ENCODE measurements at regions not wholly inside any gene's neighbourhood (a gene's known extent, or its start where the extent isn't known, plus 50 kb on each side); places are given as distances from the start of the nearest gene placed in this dataset.
"Not testable (repeated sequence)": the region's sequence is repeated elsewhere in the genome, so short reads cannot be mapped to it uniquely, and the experiment has no call there.

DNA sequence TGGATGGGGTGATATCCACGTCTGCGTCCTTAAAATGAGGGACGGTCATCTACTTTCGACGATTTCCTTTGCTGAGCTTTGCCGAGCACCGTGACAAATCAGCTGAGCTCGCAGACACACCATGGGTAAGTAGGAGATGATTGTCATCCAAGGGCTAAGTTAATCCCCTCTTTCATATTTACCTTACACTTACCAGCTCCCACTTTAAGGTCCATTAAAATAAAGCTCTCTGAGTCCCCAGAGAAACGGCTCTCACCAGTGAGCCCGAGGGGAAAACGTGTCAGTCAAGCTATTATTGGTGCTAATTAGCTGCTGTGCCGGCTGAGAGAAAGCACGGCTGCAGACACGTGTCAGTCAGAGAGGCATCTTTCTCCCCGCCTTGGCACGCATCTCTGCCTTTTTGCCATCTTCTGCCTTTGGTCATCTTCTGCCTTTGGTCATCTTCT is 72.2 kb downstream of the CRLF2 start:
- no peak for DNase-seq (ENCODE audit: low read depth in 1 of 2, low spot score in 1 of 2)

DNA sequence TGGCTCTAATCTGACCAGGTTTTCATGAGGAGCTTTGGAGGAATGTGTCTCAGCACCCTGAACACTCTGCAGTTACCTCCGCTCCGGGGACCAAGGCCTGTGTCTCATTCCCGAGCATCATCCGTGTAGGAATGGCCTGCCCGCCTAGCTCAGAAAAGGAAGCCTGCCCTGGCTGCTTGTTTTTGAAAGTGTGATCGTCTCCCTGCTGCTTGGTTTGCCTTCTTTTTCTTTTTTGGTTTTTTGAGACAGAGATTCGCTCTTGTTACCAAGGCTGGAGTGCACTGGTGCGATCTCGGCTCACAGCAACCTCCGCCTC is 73.3 kb downstream of the CRLF2 start:
- no peak for DNase-seq (ENCODE audit: low read depth in 1 of 2, low spot score in 1 of 2)

DNA sequence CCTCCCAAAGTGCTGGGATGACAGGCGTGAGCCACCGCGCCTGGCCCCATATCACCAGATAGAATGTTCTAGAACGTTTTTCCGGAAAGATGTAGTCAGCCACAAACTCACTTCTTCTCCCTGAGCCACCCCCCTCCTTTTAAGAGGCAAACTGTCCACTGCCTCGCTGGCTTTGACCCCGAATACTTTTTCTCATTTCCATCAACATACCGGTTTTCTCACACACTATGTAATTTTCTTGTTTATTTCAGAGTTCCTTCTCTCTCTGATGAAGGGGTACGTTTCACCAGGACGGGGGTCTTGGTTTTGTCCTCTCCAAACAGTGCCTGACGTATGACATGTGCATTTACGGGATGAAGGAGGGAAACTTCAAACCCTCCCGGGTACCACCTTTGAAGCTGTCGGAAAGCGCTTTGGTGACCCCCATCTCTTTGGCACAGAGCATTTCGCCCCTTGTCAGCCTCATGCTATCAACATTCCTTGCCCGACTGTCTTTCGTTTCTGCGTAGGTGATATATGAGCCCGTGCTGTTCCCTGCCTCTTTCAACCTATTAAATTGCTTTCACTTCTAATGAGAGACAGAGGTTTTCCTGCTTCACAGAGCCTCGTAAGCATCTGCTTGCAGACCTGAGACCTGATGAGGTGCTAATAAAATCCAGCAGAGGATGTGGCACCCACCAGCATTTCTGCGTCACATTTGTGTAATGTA is 73.8 kb downstream of the CRLF2 start:
- DNase-seq (ENCODE audit: low read depth in 1 of 2, low spot score in 1 of 2), result no peak

DNA sequence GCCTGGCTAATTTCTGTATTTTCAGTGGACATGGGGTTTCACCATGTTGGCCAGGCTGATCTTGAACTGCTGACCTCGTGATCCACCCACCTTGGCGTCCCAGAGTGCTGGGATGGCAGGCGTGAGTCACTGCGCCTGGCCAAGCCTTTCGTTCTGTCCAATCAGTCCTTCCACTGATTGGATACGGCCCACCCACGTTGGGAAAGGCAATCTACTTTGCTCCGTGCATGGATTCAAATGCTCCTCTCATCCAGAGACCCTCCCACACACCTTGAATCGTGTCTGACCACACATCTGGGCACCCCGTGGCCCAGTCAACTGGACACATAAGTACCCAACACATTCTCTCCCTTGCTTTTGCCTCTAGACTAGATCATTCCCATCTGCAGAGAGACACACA is 74.9 kb downstream of the CRLF2 start:
- DNase-seq (ENCODE audit: low read depth in 1 of 2, low spot score in 1 of 2), result no peak

DNA sequence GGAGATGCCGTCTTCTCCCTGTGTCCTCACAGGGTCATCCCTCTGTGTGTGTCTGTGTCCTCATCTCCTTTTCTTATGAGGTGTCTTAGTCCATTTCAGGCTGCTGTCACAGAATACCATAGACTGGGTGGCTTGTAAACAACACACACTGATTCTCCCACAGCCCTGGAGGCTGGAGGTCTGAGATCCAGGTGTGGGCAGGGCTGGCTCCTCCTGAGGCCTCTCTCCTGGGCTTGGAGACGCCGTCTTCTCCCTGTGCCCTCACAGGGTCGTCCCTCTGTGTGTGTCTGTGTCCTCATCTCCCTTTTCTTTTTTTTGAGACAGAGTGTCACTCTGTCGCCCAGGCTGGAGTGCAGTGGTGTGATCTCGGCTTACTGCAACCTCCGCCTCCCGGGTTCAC is 75.9 kb downstream of the CRLF2 start:
- not testable (repeated sequence) for DNase-seq (ENCODE audit: low read depth in 1 of 2, low spot score in 1 of 2)

DNA sequence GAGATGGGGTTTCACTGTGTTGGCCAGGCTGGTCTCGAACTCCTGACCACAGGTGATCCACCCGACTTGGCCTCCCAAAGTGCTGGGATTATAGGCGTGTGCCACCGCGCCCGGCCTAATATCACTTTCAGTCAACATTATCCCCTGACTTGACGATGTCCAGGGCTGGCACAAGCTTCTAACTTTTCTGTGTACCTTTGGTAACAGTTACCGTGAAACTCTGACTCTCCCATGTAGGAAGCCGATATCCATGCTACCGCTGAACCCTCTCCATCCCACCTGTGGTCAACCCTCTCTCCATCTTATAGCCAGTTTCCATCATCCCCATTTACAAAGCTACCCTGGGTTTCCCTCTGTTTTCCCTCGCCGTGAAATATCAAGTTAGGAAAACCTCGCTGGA is 77.5 kb downstream of the CRLF2 start:
- DNase-seq (ENCODE audit: low read depth in 1 of 2, low spot score in 1 of 2), result no peak

DNA sequence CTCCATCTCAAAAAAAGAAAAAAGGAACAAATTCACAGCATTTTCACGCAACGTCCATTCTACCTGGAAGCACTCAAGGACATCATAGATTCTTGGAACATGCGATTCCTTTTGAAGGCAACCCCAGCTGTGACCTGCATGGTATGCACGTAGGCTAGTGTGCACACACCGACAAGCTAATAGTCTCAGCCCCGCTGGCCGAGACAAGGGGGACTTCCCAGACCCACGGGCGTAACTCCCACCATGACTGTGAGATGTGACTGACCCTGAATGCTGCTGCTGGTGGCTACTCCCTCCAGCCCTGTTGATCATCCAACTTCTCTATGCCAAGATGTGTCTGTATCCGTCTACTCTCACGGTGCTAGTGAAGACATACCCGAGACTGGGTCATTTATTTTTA is 78.3 kb downstream of the CRLF2 start:
- DNase-seq (ENCODE audit: low read depth in 1 of 2, low spot score in 1 of 2), result no peak

DNA sequence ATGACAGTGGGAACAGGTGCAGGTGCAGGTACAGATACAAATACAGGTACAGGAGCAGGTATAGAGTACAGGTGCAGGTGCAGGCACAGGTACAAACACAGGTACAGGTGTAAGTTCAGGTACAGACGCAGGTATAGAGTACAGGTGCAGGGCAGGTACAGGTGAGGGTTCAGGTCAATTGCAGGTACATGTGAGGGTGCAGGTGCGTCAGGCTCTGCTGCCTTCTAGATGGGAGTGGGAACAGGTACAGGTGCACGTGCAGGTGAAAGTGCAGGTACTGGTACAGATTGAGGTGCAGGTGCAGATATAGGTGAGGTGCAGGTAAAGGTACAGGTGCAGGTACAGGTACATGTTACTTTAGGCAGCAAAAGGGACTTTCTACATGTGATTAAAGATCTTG is 85.7 kb downstream of the CRLF2 start:
- no peak for DNase-seq (ENCODE audit: low read depth in 1 of 2, low spot score in 1 of 2)

DNA sequence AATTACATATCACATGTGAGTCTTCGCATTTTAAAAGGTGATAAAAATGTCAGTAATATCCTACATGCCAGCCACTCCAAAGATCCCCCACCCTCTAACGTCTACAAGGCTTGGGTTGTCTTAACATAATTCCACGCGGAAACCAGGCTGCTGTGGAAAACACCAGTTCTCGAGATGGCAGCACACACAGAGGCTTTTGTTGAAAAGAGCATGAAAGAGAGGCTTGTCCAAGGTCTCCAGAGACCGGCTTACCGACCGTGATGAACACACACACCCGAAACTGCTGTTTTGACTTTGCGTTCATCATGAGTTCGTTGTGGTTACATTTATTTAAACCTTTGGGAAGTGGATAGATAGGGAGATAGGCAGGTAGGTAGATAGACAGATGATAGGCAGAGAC is 87.9 kb downstream of the CRLF2 start:
- no peak for DNase-seq (ENCODE audit: low read depth in 1 of 2, low spot score in 1 of 2)

DNA sequence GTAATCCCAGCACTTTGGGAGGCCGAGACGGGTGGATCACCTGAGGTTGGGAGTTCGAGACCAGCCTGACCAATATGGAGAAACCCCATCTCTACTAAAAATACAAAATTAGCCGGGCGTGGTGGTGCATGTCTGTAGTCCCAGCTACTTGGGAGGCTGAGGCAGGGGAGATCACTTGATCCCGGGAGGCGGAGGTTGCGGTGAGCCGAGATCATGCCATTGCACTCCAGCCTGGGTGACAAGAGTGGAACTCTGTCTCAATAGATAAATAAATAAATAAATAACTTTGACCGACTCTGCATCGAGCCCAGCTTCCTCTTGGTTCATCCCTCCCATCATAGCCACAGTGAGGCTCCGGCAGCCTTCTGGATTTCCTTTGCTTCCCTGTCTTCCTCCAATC is 89.6 kb downstream of the CRLF2 start:
- not testable (repeated sequence) for DNase-seq (ENCODE audit: low read depth in 1 of 2, low spot score in 1 of 2)

DNA sequence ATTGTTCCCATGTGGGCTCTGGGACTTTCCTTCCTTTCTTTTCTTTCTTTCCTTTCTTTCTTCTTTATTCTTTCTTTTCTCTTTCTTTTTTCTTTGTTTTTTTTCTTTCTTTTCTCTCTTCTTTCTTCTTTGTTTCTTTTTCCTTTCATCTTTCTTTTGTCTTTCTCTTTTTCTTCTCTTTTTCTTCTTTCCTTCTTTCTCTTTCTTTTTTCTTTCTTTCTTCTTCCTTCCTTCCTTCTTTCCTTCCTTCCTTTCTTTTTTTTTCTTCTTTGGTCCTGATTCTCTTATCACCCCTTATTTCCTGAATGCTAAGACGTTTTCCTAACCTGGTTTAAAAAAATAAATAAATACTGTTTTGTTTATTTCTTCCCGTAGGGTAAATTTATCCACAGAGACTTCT is 93.2 kb downstream of the CRLF2 start:
- DNase-seq (ENCODE audit: low read depth in 1 of 2, low spot score in 1 of 2), result no peak

DNA sequence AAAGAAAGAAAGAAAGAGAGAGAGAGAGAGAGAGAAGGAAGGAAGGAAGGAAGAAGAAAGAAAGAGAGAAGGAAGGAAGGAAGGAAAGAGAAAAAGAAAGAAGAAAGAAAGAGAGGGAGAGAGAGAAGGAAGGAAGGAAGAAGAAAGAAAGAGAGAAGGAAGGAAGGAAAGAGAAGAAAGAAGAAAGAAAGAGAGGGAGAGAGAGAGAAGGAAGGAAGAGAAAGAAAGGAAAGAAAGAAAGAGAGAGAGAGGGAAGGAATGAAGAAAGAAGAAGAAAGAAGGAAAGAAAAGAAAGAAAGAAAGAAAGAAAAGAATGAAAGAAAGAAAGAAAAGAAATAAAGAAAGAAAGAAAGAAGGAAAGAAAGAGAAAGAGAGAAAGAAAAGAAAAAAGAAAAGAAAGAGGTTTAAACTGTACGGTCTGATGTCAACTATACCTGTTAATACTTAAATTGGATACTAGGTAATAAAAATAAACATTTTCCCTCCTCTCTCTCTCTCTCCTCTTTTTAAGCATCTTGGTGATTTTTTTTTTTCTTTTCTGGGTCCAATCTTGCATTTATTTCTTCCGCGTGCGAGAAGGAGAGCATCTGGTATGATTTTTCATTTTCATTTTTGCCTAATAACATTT is 93.8 kb downstream of the CRLF2 start:
- no peak for DNase-seq (ENCODE audit: low read depth in 1 of 2, low spot score in 1 of 2)

DNA sequence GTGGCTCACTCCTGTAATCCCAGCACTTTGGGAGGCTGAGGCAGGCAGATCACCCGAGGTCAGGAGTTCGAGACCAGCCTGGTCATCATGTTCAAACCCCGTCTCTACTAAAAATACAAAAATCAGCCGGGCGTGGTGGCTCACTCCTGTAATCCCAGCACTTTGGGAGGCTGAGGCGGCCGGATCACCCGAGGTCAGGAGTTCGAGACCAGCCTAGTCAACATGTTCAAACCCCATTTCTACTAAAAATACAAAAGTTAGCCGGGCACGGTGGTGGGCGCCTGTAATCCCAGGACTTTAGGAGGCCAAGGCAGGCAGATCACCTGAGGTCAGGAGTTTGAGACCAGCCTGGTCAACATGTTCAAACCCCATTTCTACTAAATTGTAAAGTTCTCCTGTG is 97.0 kb downstream of the CRLF2 start:
- DNase-seq (ENCODE audit: low read depth in 1 of 2, low spot score in 1 of 2), result not testable (repeated sequence)

DNA sequence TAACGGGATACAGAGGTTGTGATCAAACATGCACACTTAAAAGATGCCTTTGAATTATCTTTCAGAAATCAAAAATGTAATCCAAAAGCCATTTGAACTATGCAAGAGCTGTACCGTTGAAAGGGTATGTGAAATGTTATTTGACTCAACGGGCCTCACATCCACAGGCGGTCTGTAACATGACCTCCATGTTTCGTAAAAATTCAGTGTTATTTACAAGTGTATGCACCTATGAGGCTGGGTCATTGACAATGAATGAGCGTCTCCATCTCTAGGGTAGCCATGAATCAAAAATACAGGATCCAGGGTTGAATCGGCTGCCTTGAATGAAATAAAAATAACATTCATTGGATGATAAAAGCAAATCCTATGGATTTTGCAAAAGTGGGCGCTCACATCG is 100.1 kb downstream of the CRLF2 start:
- DNase-seq (ENCODE audit: low read depth in 1 of 2, low spot score in 1 of 2), result no peak

DNA sequence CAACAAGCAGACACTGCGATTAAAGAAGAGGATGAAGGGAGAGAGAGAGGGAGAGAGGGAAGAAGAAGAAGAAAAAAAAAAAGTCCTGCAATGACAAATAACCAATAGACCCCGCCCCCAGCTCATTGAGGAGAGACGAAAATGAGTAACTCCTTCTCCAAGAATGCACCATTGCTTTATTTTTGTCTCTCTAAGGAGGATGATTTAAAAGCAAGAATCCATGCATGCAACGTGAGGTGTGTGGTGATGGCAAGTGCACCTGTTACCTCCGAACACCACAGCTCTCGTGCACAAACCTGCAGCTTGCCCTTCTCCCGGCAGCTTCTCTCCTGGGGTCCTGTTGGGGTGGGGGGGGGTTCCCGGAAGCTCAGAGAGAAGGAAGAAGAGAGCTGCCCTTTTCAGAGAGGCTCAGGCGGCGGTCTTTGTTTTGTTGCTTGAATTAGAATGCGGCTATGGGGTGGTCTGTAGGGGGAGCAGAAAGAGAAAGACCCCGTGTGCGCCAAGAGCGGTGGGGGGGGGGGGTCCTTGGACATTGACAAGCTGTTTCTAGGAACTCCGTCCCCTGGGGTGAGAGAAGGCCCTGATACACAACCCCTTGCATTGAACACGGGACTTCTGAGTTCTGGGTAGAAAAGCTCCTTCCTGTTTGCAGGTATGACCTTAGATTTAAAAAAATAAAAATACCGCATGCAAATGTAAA is 100.7 kb downstream of the CRLF2 start:
- DNase-seq (ENCODE audit: low read depth in 1 of 2, low spot score in 1 of 2), result no peak

DNA sequence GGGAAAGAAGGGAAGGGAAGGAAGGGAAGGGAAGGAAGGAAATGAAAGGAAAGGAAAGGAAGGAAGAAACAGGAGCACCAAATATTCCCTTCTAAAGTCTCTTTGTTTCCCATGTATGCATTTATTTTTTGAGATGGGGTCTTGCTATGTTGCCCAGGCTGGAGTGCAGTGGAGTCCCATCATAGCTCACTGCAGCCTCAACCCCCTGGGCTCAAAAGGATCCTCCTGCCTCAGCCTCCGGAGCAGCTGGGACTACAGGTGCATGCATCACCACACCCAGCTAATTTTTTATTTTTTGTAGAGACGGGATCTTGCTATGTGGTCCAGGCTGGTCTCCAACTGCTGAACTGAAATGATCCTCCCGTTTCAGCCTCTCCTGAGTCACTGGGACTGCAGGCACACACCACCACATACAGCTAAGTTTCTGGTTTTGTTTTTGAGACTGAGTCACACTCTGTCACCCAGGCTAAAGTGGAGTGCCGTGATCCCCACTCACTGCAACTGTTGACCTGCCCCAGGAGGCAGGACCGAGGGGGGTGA is 102.8 kb downstream of the CRLF2 start:
- DNase-seq (ENCODE audit: low read depth in 1 of 2, low spot score in 1 of 2), result no peak

DNA sequence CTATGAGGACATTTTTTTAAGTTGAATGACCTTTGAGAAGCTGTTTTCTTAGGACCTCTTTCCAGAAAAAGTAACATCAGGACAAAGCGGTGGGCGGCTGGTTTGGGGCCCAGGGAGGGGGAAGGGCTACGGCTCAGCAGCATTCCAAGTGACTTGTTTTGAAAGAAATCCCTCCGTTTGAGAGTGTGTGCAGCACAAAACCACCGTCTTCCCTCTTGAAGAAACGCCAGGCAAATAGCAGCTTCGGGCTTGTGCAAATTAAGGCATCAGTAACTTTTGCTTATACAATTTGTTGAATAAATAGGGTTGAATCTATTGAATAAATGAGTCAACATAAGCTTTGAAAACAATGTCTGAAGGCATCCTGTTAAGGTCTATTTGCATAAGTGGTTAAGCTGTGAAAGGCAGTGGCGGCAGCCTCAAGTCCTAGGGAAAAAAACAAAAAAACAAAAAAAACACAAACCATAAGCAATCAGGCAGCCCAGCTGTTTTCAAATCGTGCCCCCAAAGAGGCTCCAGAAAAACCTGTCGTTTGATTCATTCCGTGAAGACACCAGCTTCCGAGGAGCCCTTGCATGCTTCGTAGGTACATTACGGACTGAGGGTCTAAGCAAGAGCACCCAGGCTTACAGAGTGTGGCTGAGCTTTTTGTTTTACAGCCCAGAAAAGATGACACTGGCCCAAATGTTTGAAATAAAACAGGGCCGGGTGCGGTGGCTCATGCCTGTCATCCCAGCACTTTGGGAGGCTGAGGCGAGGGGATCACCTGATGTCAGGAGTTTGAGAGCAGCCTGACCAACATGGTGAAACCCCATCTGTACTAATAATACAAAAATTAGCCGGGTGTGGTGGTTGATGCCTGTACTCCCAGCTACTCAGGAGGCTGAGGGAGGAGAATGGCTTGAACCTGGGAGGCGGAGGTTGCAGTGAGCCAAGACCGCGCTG is 103.7 kb downstream of the CRLF2 start:
- DNase-seq (ENCODE audit: low read depth in 1 of 2, low spot score in 1 of 2), result no peak

DNA sequence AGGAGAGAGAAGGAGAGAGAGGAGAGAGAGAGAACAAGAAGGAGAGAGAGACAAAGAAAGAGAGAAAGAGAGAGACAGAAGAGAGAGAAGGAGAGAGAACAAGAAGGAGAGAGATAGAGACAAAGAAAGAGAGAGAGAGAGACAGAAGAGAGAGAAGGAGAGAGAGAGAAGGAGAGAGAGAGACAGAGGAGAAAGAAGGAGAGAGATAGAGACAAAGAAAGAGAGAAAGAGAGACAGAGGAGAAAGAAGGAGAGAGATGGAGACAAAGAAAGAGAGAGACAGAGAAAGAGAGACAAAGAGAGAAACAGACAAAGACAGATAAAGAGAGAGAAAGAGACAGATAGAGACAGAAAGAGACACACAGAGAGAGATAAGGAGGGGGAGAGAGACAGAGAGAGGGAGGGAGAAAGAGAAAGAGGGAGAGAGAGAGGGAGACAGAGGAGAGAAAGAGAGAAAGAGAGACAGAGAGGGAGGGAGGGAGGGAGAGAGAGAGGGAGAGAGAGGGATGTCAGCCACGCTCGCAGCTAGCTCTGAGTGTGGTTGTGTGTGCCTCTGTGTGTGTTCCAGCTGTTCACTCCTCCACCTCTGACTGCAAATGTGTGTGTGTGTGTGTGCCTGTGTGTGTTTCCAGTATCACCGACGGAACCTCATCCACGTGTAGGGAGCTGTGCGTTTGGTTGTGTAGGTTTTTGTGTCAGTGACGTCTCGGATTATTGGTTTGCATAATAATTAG is 105.8 kb downstream of the CRLF2 start:
- no peak for DNase-seq (ENCODE audit: low read depth in 1 of 2, low spot score in 1 of 2)

DNA sequence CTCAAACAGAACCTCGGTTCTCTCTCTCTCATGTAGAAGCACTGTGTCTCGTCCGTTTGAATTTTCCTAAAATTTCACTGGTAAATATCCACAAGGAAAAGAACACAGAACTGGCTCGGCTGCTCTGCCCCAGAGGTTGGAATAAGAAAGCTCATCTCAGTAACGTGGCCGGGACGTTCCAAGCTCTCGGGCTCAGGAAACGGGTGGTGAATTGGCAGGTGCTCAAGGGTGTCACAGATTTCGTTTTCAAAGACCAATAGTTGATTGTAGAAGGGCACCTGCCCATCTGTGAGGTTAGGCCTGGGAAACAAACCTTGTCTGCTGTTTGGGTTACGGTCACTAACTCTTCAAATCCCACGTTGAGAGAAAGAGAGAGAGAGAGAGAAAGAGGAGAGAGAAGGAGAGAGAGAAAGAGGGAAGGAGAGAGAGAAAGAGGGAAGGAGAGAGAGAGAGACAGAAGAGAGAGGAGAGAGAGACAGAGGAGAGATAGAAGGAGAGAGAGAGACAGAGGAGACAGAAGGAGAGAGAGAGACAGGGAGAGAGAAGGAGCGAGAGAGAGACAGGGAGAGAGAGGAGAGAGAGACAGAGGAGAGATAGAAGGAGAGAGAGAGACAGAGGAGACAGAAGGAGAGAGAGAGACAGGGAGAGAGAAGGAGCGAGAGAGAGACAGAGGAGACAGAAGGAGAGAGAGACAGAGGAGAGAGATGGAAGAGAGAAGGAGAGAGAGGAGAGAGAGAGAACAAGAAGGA is 106.6 kb downstream of the CRLF2 start:
- no peak for DNase-seq (ENCODE audit: low read depth in 1 of 2, low spot score in 1 of 2)

DNA sequence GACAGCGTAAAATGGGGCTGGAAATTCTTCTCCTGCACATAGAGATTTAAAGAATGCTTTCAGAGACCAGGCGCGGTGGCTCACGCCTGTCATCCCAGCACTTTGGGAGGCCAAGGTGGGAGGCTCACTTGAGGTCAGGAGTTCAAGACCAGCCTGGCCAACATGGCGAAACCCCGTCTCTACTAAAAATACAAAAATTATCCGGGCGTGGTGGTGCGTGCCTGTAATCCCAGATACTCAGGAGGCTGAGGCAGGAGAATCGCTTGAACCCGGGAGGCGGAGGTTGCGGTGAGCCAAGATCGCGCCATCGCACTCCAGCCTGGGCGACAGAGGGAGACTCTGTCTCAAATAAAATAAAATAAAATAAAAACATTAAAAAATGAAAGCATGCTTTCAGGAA is 107.4 kb downstream of the CRLF2 start:
- not testable (repeated sequence) for DNase-seq (ENCODE audit: low read depth in 1 of 2, low spot score in 1 of 2)
